ENCODE measurements at regions not wholly inside any gene's neighbourhood (a gene's known extent, or its start where the extent isn't known, plus 50 kb on each side); places are given as distances from the start of the nearest gene placed in this dataset.

DNA sequence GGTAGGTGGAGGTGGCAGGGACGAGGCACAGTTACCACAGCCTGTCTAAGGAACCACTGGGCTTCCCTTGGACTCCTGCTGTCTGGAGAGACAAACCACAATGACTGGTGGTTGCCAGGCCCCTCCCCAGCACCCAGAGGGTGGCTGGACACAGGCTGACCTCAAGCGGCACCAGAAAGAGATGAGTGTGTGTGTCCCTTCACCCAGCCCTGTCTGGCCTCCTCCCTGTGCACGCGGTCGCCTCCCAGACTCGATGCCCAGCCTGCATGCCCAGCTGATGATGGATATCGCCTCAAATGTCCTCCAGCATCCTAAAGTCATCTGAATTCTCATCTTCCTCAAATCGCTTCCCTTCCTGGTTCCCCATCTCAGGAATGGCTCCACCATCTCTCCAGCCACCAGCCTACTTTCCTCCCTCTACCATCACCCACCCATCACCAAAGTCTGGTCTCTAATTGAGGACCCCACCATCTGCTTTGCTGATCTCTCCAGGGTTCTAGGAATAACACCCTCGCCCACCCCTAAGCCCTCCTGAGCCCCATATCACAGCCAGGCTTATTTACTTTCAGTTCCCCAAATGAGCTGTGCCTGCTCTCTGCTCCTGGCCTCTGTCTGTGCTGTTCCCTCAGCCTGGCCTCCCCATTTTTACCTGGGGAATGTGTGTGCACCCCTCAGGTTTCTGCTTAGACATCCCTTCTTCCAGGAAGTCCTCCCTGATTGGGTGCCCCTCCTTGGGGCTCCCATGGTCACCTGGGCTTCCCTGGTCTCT is 52.5 kb upstream of the GGTA1 start:
- H2BK5ac ChIP-seq (ENCODE audit: insufficient read length, low read length): no peak overlapping the region
- H3K4me2 ChIP-seq (ENCODE audit: insufficient read depth, insufficient read length, low read length): no peak overlapping the region
- H3K18ac ChIP-seq (ENCODE audit: insufficient read length, low read depth, low read length): no peak overlapping the region
- H3K4me1 ChIP-seq (ENCODE audit: insufficient read depth, low read length): no peaks in the 10 kb centered on the region
- H2BK15ac ChIP-seq (ENCODE audit: low read depth, low read length): no peak overlapping the region
- no peak overlapping the region for H3K23ac ChIP-seq (ENCODE audit: insufficient read length, low read depth, low read length)
- H3K4me1 Mint-ChIP-seq: peaks cover 8 to 16% of the 10 kb centered on the region in 2 experiments
- no peak overlapping the region for H3K14ac ChIP-seq (ENCODE audit: insufficient read depth, low read length)
- H4K8ac ChIP-seq (replicated peaks; ENCODE audit: insufficient read length, low read depth, low read length): no peak overlapping the region
- no peak overlapping the region for H3K27ac Mint-ChIP-seq
- H2BK12ac ChIP-seq (ENCODE audit: insufficient read length, low read depth, low read length): no peak overlapping the region
- no peaks in the 10 kb centered on the region for H3K9me3 ChIP-seq (ENCODE audit: control insufficient read depth, low read depth, low read length)
- H3T11ph ChIP-seq (ENCODE audit: low read length): no peak overlapping the region
- peaks cover 30% of the 10 kb centered on the region for H3K27me3 Mint-ChIP-seq (ENCODE audit: low read depth)
- H2AFZ ChIP-seq (ENCODE audit: low read length): no peak overlapping the region
- H2BK120ac ChIP-seq (ENCODE audit: low read depth, low read length, poor library complexity, severe bottlenecking): no peak overlapping the region
- TF ChIP-seq, protein P1, sequence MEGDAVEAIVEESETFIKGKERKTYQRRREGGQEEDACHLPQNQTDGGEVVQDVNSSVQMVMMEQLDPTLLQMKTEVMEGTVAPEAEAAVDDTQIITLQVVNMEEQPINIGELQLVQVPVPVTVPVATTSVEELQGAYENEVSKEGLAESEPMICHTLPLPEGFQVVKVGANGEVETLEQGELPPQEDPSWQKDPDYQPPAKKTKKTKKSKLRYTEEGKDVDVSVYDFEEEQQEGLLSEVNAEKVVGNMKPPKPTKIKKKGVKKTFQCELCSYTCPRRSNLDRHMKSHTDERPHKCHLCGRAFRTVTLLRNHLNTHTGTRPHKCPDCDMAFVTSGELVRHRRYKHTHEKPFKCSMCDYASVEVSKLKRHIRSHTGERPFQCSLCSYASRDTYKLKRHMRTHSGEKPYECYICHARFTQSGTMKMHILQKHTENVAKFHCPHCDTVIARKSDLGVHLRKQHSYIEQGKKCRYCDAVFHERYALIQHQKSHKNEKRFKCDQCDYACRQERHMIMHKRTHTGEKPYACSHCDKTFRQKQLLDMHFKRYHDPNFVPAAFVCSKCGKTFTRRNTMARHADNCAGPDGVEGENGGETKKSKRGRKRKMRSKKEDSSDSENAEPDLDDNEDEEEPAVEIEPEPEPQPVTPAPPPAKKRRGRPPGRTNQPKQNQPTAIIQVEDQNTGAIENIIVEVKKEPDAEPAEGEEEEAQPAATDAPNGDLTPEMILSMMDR (conservative IDR thresholded peaks at IDR 0.05): no peak
- no peaks in the 10 kb centered on the region for H3K36me3 Mint-ChIP-seq (ENCODE audit: insufficient read depth in 1 of 3, low read depth in 3 of 3)
- WGBS (ENCODE audit: extremely low coverage, insufficient read length, low lambda C conversion rate): no CpG with 5 or more reads among the region's 9 CpGs
- H2BK20ac ChIP-seq (ENCODE audit: low read depth, low read length, poor library complexity, severe bottlenecking): no peak overlapping the region
- no peaks in the 10 kb centered on the region for H4K20me1 ChIP-seq (ENCODE audit: control insufficient read depth, insufficient read depth, insufficient read length)
- H4K5ac ChIP-seq (ENCODE audit: insufficient read length, low read depth, low read length): no peak overlapping the region
- no peak overlapping the region for H3K56ac ChIP-seq (ENCODE audit: insufficient read length, low read depth, low read length)
- H3K27ac ChIP-seq (ENCODE audit: insufficient read length, low read depth, low read length): no peak overlapping the region
- H4K91ac ChIP-seq (ENCODE audit: insufficient read length, low read depth, low read length): no peak overlapping the region
- H3K4ac ChIP-seq (ENCODE audit: low read depth, low read length): no peak overlapping the region
- H3K9ac ChIP-seq (ENCODE audit: extremely low read depth, insufficient read length, low read length): no peak overlapping the region
- H3K79me1 ChIP-seq (ENCODE audit: insufficient read depth, low read depth, low read length, poor library complexity, severe bottlenecking): no peaks in the 10 kb centered on the region
- H3K27me3 ChIP-seq (ENCODE audit: insufficient read depth, low read length): no peaks in the 10 kb centered on the region; the same call in 1 of the 2 replicates
- no peaks in the 10 kb centered on the region; a peak in 1 of 5 replicates for H3K9me3 Mint-ChIP-seq
- H3K79me2 ChIP-seq (ENCODE audit: insufficient read depth, low read length): no peaks in the 10 kb centered on the region
- H2AK5ac ChIP-seq (ENCODE audit: insufficient read length, low read length): no peak overlapping the region
- DNase-seq: no peak
- peaks cover 3% of the 10 kb centered on the region for H3K23me2 ChIP-seq (ENCODE audit: insufficient read length, low read depth, low read length, poor library complexity, severe bottlenecking)
- H3K4me3 Mint-ChIP-seq: no peak overlapping the region
